ENCODE measurements at regions not wholly inside any gene's neighbourhood (a gene's known extent, or its start where the extent isn't known, plus 50 kb on each side); places are given as distances from the start of the nearest gene placed in this dataset.

GRCh38 chr6:165833355-165833754, 170.3 kb upstream of the PDE10A start (continued):
- no peak for TF ChIP-seq ATF2 (CRISPR knock-in tag; IDR thresholded peaks at IDR 0.05; ENCODE audit: borderline replicate concordance, low read depth)
- TF ChIP-seq, protein P1, sequence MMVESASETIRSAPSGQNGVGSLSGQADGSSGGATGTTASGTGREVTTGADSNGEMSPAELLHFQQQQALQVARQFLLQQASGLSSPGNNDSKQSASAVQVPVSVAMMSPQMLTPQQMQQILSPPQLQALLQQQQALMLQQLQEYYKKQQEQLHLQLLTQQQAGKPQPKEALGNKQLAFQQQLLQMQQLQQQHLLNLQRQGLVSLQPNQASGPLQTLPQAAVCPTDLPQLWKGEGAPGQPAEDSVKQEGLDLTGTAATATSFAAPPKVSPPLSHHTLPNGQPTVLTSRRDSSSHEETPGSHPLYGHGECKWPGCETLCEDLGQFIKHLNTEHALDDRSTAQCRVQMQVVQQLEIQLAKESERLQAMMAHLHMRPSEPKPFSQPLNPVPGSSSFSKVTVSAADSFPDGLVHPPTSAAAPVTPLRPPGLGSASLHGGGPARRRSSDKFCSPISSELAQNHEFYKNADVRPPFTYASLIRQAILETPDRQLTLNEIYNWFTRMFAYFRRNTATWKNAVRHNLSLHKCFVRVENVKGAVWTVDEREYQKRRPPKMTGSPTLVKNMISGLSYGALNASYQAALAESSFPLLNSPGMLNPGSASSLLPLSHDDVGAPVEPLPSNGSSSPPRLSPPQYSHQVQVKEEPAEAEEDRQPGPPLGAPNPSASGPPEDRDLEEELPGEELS (CRISPR knock-in tag; IDR thresholded peaks at IDR 0.05), result no peak

DNA sequence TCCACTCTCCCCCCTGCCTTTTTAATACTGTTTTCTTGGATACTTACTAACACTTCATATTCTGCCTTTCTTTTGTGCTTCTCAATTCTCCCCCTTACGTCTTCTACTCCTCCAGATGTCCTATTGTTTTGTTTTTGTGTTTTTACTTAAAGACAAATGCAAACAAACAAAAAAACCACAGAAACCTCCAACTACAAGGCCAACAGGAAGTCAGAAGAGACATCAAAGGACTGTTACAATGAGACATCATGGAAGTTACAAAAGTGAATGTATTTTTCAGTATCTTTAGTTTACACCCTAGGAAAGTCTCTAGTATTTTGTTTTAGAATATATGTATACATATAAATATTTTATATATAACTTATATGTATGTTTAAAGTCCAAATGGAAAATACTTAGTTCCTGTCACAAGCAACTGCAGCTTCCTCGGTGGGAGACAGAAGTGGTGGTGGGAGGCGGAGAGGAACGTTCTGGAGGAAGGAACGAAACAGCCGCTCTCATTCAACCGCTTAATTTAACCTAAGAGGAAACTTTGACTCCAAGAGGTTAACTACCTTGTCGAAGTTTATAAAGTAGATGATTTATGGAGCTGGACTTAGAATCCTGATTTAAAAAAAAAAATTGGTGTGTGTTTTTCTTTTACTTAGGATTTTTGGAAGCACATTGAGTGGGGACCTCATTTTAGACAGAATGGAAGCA, 168.9 kb upstream of the PDE10A start:
- ChIA-PET POLR2A (no interaction called here), CTCF (no interaction called here)
- no peak for TF ChIP-seq IRF2 (CRISPR knock-in tag; IDR thresholded peaks at IDR 0.05; ENCODE audit: borderline replicate concordance, low read depth)
- Mint-ChIP-seq H3K4me3 (no peak overlapping the region), H3K4me1 (peaks cover 10% of the 10 kb centered on the region), H3K36me3 (no peaks in the 10 kb centered on the region), H3K27ac (no peak overlapping the region), H3K27me3 (ENCODE audit: low read depth) (peaks cover 2% of the 10 kb centered on the region), H3K9me3 (peaks cover 5% of the 10 kb centered on the region; the same call in 1 of the 2 replicates)
- DNase-seq (ENCODE audit: low spot score) (no peak), ATAC-seq (no peak)

DNA sequence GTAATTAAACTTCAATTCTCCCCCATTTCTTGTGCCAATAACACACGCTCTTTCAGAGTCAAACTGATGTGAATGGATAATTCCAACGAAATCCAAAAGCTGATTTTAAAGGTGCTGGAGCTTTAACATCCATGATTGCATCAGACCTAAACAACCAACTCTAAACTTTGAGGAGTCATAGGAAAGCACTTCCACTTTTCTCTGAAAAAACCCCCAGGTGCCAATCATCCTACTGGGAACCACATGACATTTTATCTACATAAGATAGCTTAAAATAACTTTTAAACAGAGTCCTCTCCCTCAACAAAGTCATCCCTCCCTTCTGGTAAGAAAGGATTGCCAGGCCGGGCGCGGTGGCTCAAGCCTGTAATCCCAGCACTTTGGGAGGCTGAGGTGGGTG, 167.7 kb upstream of the PDE10A start:
- Mint-ChIP-seq H3K36me3 (no peaks in the 10 kb centered on the region), H3K27me3 (ENCODE audit: low read depth) (peaks cover 2% of the 10 kb centered on the region), H3K4me3 (no peak overlapping the region), H3K9me3 (no peaks in the 10 kb centered on the region), H3K4me1 (peaks cover 10% of the 10 kb centered on the region), H3K27ac (no peak overlapping the region)
- CTCF ChIA-PET, result no interaction called here
- DNase-seq (ENCODE audit: low spot score) (no peak), ATAC-seq (no peak)
- POLR2A ChIA-PET, result no interaction called here
- TF ChIP-seq ZNF317 (CRISPR knock-in tag; IDR thresholded peaks at IDR 0.05; ENCODE audit: borderline replicate concordance, low read depth) (no peak), STAT6 (CRISPR knock-in tag; conservative IDR thresholded peaks at IDR 0.05; ENCODE audit: low read depth) (no peak), ETV6 (CRISPR knock-in tag; IDR thresholded peaks at IDR 0.05) (no peak), MYBL2 (CRISPR knock-in tag; IDR thresholded peaks at IDR 0.05) (no peak), ZNF416 (CRISPR knock-in tag; IDR thresholded peaks at IDR 0.05) (no peak), TEAD1 (CRISPR knock-in tag; IDR thresholded peaks at IDR 0.05) (no peak), ATF1 (CRISPR knock-in tag; IDR thresholded peaks at IDR 0.05) (no peak), NFATC4 (CRISPR knock-in tag; IDR thresholded peaks at IDR 0.05) (no peak), ZNF121 (CRISPR knock-in tag; IDR thresholded peaks at IDR 0.05) (no peak), TP53 (CRISPR knock-in tag; IDR thresholded peaks at IDR 0.05) (no peak), JAZF1 (CRISPR knock-in tag; IDR thresholded peaks at IDR 0.05) (no peak), RELA (CRISPR knock-in tag; IDR thresholded peaks at IDR 0.05; ENCODE audit: borderline replicate concordance) (no peak)
- TF ChIP-seq, protein P2, sequence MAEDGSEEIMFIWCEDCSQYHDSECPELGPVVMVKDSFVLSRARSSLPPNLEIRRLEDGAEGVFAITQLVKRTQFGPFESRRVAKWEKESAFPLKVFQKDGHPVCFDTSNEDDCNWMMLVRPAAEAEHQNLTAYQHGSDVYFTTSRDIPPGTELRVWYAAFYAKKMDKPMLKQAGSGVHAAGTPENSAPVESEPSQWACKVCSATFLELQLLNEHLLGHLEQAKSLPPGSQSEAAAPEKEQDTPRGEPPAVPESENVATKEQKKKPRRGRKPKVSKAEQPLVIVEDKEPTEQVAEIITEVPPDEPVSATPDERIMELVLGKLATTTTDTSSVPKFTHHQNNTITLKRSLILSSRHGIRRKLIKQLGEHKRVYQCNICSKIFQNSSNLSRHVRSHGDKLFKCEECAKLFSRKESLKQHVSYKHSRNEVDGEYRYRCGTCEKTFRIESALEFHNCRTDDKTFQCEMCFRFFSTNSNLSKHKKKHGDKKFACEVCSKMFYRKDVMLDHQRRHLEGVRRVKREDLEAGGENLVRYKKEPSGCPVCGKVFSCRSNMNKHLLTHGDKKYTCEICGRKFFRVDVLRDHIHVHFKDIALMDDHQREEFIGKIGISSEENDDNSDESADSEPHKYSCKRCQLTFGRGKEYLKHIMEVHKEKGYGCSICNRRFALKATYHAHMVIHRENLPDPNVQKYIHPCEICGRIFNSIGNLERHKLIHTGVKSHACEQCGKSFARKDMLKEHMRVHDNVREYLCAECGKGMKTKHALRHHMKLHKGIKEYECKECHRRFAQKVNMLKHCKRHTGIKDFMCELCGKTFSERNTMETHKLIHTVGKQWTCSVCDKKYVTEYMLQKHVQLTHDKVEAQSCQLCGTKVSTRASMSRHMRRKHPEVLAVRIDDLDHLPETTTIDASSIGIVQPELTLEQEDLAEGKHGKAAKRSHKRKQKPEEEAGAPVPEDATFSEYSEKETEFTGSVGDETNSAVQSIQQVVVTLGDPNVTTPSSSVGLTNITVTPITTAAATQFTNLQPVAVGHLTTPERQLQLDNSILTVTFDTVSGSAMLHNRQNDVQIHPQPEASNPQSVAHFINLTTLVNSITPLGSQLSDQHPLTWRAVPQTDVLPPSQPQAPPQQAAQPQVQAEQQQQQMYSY (CRISPR knock-in tag; IDR thresholded peaks at IDR 0.05), result no peak
